GM21528 (cell line): ENCODE measurements at regions not wholly inside any gene's neighbourhood (a gene's known extent, or its start where the extent isn't known, plus 50 kb on each side); places are given as distances from the start of the nearest gene placed in this dataset.

ENCODE experiments used
- ATAC-seq: cut with Tn5 transposase; IDR thresholded peaks from one replicate; pipeline ENCODE4 v1.9.1; 2021; ENCODE audit warnings: mild to moderate bottlenecking, moderate library complexity; ENCODE audit not compliant: unreplicated experiment, low FRiP score

GRCh38 chr1:5371270-5371669 is 621.0 kb downstream of the NPHP4 start:
- no peak for ATAC-seq

GRCh38 chr1:5370311-5370710 is 621.9 kb downstream of the NPHP4 start:
- ATAC-seq, result no peak

- no peak for ATAC-seq
Measured at GRCh38 chr1:5369223-5369622, 623.0 kb downstream of the NPHP4 start.

DNA sequence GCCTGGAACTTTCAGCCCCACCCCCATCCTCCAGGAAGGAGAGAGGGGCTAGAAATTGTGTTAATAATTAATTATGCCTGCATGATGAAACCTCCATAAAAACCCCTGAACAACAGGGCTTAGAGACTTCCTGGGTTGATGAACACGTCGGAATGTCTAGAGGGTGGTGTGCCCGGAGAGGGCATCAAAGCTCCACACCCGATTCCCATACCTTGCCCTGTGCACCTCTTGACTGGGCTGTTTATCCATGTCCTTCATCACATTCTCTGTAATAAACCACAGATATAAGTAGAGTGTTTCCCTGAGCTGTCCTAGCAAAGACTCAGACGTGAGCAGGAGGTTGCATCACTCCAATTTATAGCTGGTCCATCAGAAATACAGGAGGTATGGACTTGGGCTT is 624.0 kb downstream of the NPHP4 start:
- no peak for ATAC-seq

GRCh38 chr1:5367306-5367705 is 624.9 kb downstream of the NPHP4 start:
- ATAC-seq, result no peak

DNA sequence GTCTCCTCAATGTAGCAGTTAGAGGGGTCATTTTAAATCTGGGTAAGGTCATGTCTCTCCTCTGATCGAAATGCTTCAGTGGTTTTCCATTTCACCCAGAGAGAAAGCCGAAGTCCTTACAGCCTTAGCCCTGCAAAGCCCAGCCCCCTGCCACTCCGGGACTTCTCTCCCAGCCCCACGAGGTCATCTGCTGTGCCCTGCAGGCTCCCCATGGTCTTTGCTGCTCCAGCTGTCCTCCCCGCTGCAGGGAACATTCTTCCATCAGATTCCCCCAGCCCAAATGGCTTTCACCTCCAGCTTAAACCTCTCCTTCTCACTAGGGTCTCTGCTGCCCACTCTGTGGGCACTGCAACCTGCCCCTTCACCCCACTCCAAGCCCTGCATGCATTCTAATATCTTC is 626.5 kb downstream of the NPHP4 start:
- no peak for ATAC-seq

- no peak for ATAC-seq
Measured at GRCh38 chr1:5364591-5364990, 627.6 kb downstream of the NPHP4 start.

GRCh38 chr1:5354681-5355080 is 637.5 kb downstream of the NPHP4 start:
- ATAC-seq, result no peak

GRCh38 chr1:5351366-5351765 is 640.9 kb downstream of the NPHP4 start:
- no peak for ATAC-seq

- ATAC-seq, result no peak
Measured at GRCh38 chr1:5349526-5349925, 642.7 kb downstream of the NPHP4 start.

GRCh38 chr1:5348732-5349465 is 643.3 kb downstream of the NPHP4 start:
- no peak for ATAC-seq

DNA sequence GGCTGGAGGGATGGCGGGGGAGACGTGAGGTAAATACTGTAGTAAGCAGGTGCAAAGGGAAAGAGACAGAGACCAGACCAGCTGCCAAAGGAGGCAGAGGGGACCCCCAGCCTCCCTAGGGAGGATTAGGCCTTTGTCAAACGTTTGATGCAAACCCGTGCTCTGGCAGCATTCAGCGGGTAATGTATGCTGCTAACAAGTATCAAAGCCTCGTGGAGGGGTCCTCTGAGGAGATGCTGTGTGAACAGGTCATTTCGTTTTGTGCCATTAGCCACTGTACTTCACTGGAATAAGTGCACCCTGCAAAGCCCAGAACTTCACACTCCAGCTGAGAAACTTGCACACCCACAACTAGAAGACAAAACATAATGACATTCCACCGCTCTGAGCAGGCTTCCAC is 644.5 kb downstream of the NPHP4 start:
- no peak for ATAC-seq

GRCh38 chr1:5345556-5345955 is 646.7 kb downstream of the NPHP4 start:
- ATAC-seq, result no peak

DNA sequence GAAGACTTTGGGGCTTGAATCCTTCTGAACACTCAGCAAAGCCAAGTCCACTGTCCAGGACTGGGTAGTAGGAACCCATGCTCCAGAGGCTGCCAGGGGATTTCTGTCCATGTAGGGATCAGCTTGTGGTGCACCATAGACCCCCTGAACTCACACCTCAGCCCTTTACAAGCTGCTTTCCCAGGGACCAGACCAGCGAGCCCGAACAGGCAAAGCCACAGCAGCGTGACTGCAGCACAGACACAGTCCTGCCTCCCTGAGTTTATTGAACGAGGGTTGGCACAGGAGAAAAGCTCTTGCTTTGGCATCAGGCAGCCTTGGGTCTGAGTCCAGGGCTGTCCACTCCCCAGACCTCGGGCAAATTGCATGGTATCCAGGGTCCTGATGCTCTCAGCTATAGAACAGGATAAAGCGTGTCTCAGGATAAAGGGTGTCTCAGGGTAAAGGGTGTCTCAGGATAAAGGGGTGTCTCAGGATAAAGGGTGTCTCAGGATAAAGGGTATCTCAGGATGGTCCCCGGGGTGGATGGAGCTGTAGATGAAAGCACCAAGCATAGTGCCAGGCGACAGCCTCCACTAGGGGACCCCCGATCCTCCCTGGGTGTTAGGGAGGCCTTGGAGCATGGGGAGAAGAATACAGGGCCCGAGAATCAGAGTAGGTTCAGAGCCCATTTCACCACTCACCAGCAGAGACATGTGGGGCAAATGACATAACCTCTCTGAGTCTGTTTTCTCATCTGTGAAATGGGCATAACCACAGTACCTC is 648.8 kb downstream of the NPHP4 start:
- ATAC-seq, result no peak

- ATAC-seq, result no peak
Measured at GRCh38 chr1:5342830-5343229, 649.4 kb downstream of the NPHP4 start.

- no peak for ATAC-seq
Measured at GRCh38 chr1:5342172-5342571, 650.1 kb downstream of the NPHP4 start.

GRCh38 chr1:5341471-5341870 is 650.8 kb downstream of the NPHP4 start:
- ATAC-seq, result no peak

- ATAC-seq, result no peak
Measured at GRCh38 chr1:5340560-5341130, 651.6 kb downstream of the NPHP4 start.

DNA sequence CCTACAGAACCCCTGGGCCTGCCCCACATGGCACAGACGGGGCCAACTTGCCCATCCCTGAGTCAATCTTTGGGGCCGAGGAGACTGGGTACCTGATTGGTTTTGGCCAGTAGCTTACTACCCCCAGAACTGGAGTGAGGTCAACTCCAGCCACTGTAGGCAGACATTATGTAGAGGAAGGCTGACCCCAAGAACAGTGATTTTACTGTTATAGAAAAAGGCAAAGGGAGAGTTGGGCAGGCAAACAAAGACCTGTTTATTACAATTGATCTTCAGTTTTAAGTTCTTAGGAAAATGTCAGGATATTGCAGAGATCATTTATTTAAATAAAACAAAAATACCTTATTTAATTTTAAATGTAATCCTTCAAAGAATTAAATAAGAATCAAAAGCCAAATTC is 653.8 kb downstream of the NPHP4 start:
- no peak for ATAC-seq

- no peak for ATAC-seq
Measured at GRCh38 chr1:5333291-5333690, 658.9 kb downstream of the NPHP4 start.

DNA sequence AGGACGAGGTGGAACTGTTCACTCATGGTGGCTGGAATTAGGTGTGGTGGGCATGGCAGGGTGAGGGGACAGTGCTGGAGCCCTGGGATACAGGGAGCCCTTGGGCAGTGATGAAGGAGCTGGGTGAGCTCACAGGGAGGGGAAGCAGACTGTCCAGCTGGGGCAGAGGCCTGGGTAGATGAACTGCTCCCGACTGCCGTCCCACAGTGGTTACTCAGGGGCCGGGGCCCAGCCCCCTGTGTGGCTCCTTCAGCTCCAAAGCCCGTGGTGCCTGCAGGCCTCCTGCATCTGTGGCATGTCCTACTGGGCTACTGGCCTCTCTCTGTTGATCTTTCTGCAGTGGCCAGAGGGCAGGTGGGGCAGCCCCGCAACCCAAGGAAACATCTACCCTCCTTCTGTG is 661.1 kb downstream of the NPHP4 start:
- ATAC-seq, result no peak
